Activated CD8-positive, alpha-beta T cell treated with anti-CD3 and anti-CD28 coated beads for 36 hours (primary cell): ENCODE measurements at regions not wholly inside any gene's neighbourhood (a gene's known extent, or its start where the extent isn't known, plus 50 kb on each side); places are given as distances from the start of the nearest gene placed in this dataset.

ENCODE experiments used
- ATAC-seq: fragments of 200-7000 bp; cut with Tn5 transposase; one replicate; pipeline ENCODE4 v1.10.0; 2021; ENCODE audit warnings: mild to moderate bottlenecking, moderate library complexity
- CTCF ChIA-PET: fragments of 350-600 bp; sonication (Branson Sonifier 250); formaldehyde crosslinking; loops from one replicate; lab custom pipeline; 2021; ENCODE audit warnings: antibody characterized with exemption; lab: Charles Lee
- POLR2A ChIA-PET: fragments of 350-600 bp; sonication (Branson Sonifier 250); formaldehyde crosslinking; loops from one replicate; lab custom pipeline; 2021; ENCODE audit warnings: antibody characterized with exemption; lab: Charles Lee
- DNase-seq: peaks from one replicate; pipeline ENCODE4 v3.0.0-alpha.2; 2020
- H3K27ac Mint-ChIP-seq: one replicate; pipeline ENCODE4 v1.8.0; 2021; ENCODE audit warnings: mild to moderate bottlenecking, mixed read lengths
- H3K27me3 Mint-ChIP-seq: one replicate; pipeline ENCODE4 v1.8.0; 2021; ENCODE audit warnings: mixed read lengths
- H3K36me3 Mint-ChIP-seq: one replicate; pipeline ENCODE4 v1.8.0; 2021; ENCODE audit warnings: low read depth, mixed read lengths
- H3K4me1 Mint-ChIP-seq: one replicate; pipeline ENCODE4 v1.8.0; 2021; ENCODE audit warnings: low read depth, mixed read lengths
- H3K4me3 Mint-ChIP-seq: one replicate; pipeline ENCODE4 v1.8.0; 2021; ENCODE audit warnings: mild to moderate bottlenecking, moderate library complexity, mixed read lengths
- H3K9me3 Mint-ChIP-seq: one replicate; pipeline ENCODE4 v1.8.0; 2021; ENCODE audit warnings: mixed read lengths
- CTCF ChIP-seq: fragments of 200-600 bp; IDR thresholded peaks from one replicate; pipeline ENCODE4 v1.8.0; 2022; ENCODE audit warnings: antibody characterized with exemption, mild to moderate bottlenecking
- intact Hi-C: fragments of 100-400 bp; cut with micrococcal nuclease; formaldehyde crosslinking; loops from one replicate; pipeline ENCODE4 v1.10.0; 2022

- H3K9me3 Mint-ChIP-seq, result peaks cover 11% of the 10 kb centered on the region
- no peak for ATAC-seq
Measured at GRCh38 chr12:111284709-111285108, 84.2 kb downstream of the PHETA1 start.

GRCh38 chr12:111283966-111284365 lies 84.9 kb downstream of the PHETA1 start:
- intact Hi-C loops, result no loop called here
- ATAC-seq, result no peak
- ChIA-PET CTCF (interaction anchor here (1.0 kb wide), 1 partner anchor 15 kb away, joined by 3 read pairs; no protein-coding TSS in a partner anchor), POLR2A (no interaction called here)
- Mint-ChIP-seq H3K9me3 (peaks cover 11% of the 10 kb centered on the region), H3K4me3 (no peak overlapping the region), H3K27me3 (peaks cover 7% of the 10 kb centered on the region), H3K27ac (no peak overlapping the region), H3K4me1 (no peaks in the 10 kb centered on the region), H3K36me3 (no peaks in the 10 kb centered on the region)
- DNase-seq, result no peak
- TF ChIP-seq CTCF, result no peak

More at GRCh38 chr12:111284709-111285108, 84.2 kb downstream of the PHETA1 start:
- CTCF ChIA-PET, result interaction anchor here (0.5 to 1.3 kb wide), 3 partner anchors 13 to 245 kb away, joined by 3 read pairs; no protein-coding TSS in a partner anchor
- POLR2A ChIA-PET, result no interaction called here
- no peak for DNase-seq
- no peak overlapping the region for H3K4me3 Mint-ChIP-seq
- H3K36me3 Mint-ChIP-seq, result no peaks in the 10 kb centered on the region
- H3K4me1 Mint-ChIP-seq, result no peaks in the 10 kb centered on the region
- peaks cover 4% of the 10 kb centered on the region for H3K27me3 Mint-ChIP-seq
- TF ChIP-seq CTCF, result no peak
- intact Hi-C loops, result no loop called here
- H3K27ac Mint-ChIP-seq, result no peak overlapping the region

- POLR2A ChIA-PET, result no interaction called here
Measured at GRCh38 chr12:111283521-111283920, 85.4 kb downstream of the PHETA1 start.

GRCh38 chr12:111277570-111277969 lies 91.3 kb downstream of the PHETA1 start:
- no peaks in the 10 kb centered on the region for H3K4me1 Mint-ChIP-seq
- no peak for TF ChIP-seq CTCF
- DNase-seq (no peak), ATAC-seq (no peak)
- no peaks in the 10 kb centered on the region for H3K36me3 Mint-ChIP-seq
- no peak overlapping the region for H3K27ac Mint-ChIP-seq
- H3K27me3 Mint-ChIP-seq, result peaks cover 8% of the 10 kb centered on the region
- intact Hi-C loops, result no loop called here
- H3K9me3 Mint-ChIP-seq, result peaks cover 11% of the 10 kb centered on the region
- ChIA-PET CTCF (interaction anchor here (1.7 kb wide), 1 partner anchor 10 kb away, joined by 6 read pairs; no protein-coding TSS in a partner anchor), POLR2A (no interaction called here)
- H3K4me3 Mint-ChIP-seq, result no peak overlapping the region

More at GRCh38 chr12:111283521-111283920, 85.4 kb downstream of the PHETA1 start:
- no peaks in the 10 kb centered on the region for H3K36me3 Mint-ChIP-seq
- CTCF ChIA-PET, result no interaction called here
- peaks cover 11% of the 10 kb centered on the region for H3K9me3 Mint-ChIP-seq
- H3K27me3 Mint-ChIP-seq, result peaks cover 7% of the 10 kb centered on the region
- no peak for TF ChIP-seq CTCF
- H3K4me1 Mint-ChIP-seq, result no peaks in the 10 kb centered on the region
- DNase-seq (no peak), ATAC-seq (no peak)
- no peak overlapping the region for H3K27ac Mint-ChIP-seq
- intact Hi-C loops, result no loop called here
- no peak overlapping the region for H3K4me3 Mint-ChIP-seq

GRCh38 chr12:111276146-111276545 lies 92.7 kb downstream of the PHETA1 start:
- Mint-ChIP-seq H3K27me3 (peaks cover 8% of the 10 kb centered on the region), H3K9me3 (peaks cover 7% of the 10 kb centered on the region), H3K4me1 (no peaks in the 10 kb centered on the region), H3K36me3 (no peaks in the 10 kb centered on the region), H3K27ac (no peak overlapping the region), H3K4me3 (no peak overlapping the region)
- DNase-seq (no peak), ATAC-seq (no peak)
- no peak for TF ChIP-seq CTCF
- intact Hi-C loops, result no loop called here
- CTCF ChIA-PET, result interaction anchor here (1.0 to 2.3 kb wide), 2 partner anchors 23 to 339 kb away, joined by 3 to 8 read pairs; no protein-coding TSS in a partner anchor
- POLR2A ChIA-PET, result no interaction called here
